OCI-LY7 (cell line): ENCODE measurements at regions not wholly inside any gene's neighbourhood (a gene's known extent, or its start where the extent isn't known, plus 50 kb on each side); places are given as distances from the start of the nearest gene placed in this dataset.

Experiments used
- BruUV-seq: library from RNA; stranded (reverse); fragments of 400-500 nt; replicated peaks from 2 replicates; lab custom pipeline; 2021; lab: Mats Ljungman, UMichigan
- CTCF ChIA-PET: fragments of 300-600 bp; sonication (Branson Sonifier 250); formaldehyde crosslinking; loops from one replicate; lab custom pipeline; 2022; ENCODE audit warnings: antibody characterized with exemption; ENCODE audit not compliant: unreplicated experiment; lab: Charles Lee
- POLR2A ChIA-PET: fragments of 300-600 bp; sonication (Branson Sonifier 250); formaldehyde crosslinking; loops from one replicate; lab custom pipeline; 2022; ENCODE audit warnings: antibody characterized with exemption; lab: Charles Lee
- DNase-seq: peaks from one replicate; pipeline ENCODE4 v3.0.0-alpha.2; 2015; ENCODE audit warnings: low spot score
- H2AFZ ChIP-seq: fragments of 200-600 bp; sonication (generic), shearing (Covaris generic); 2 replicates; pipeline ENCODE4 v1.6.1; 2014; ENCODE audit warnings: mild to moderate bottlenecking, antibody characterized with exemption, low read length, moderate library complexity
- H3K27ac ChIP-seq: fragments of 200-600 bp; sonication (generic); 2 replicates; pipeline ENCODE4 v1.5.1; 2014; ENCODE audit warnings: mixed run types, low read depth, mild to moderate bottlenecking, moderate library complexity, low read length, inconsistent platforms; ENCODE audit not compliant: poor library complexity, severe bottlenecking
- H3K36me3 ChIP-seq: fragments of 200-600 bp; sonication (generic); 2 replicates; pipeline ENCODE4 v1.6.1; 2014; ENCODE audit warnings: mild to moderate bottlenecking, antibody characterized with exemption, low read length, moderate library complexity, mixed read lengths; ENCODE audit not compliant: insufficient read depth
- H3K4me1 ChIP-seq: fragments of 200-600 bp; sonication (generic); 2 replicates; pipeline ENCODE4 v1.5.1; 2014; ENCODE audit warnings: mild to moderate bottlenecking, low read length; ENCODE audit not compliant: insufficient read depth, poor library complexity, severe bottlenecking
- H3K4me2 ChIP-seq: fragments of 200-600 bp; sonication (generic); 2 replicates; pipeline ENCODE4 v1.6.1; 2014; ENCODE audit warnings: mild to moderate bottlenecking, low read length
- H3K4me3 ChIP-seq: fragments of 200-600 bp; sonication (generic); 2 replicates; pipeline ENCODE4 v1.5.1; 2014; ENCODE audit warnings: mild to moderate bottlenecking, low read depth, low read length; ENCODE audit not compliant: poor library complexity, severe bottlenecking
- H3K79me2 ChIP-seq: fragments of 200-600 bp; sonication (generic); 2 replicates; pipeline ENCODE4 v1.6.1; 2016; ENCODE audit warnings: low read depth, mild to moderate bottlenecking, low read length, moderate library complexity, mixed read lengths; ENCODE audit not compliant: insufficient read depth
- H3K9me2 ChIP-seq: fragments of 200-600 bp; sonication (generic); 2 replicates; pipeline ENCODE4 v1.6.1; 2016; ENCODE audit warnings: mild to moderate bottlenecking, low read length, mixed read lengths; ENCODE audit not compliant: insufficient read depth
- H3K9me3 ChIP-seq: fragments of 200-600 bp; sonication (generic); 2 replicates; pipeline ENCODE4 v1.6.1; 2014; ENCODE audit warnings: mild to moderate bottlenecking, mixed run types, low read length, mixed read lengths
- H4K20me1 ChIP-seq: fragments of 200-600 bp; sonication (generic); 2 replicates; pipeline ENCODE4 v1.6.1; 2014; ENCODE audit warnings: mild to moderate bottlenecking, antibody characterized with exemption, low read length, moderate library complexity, mixed read lengths; ENCODE audit not compliant: insufficient read depth
- CTCF ChIP-seq: fragments of 200-600 bp; sonication (generic); conservative IDR thresholded peaks from 2 replicates; pipeline ENCODE4 v1.5.1; 2014; ENCODE audit warnings: mild to moderate bottlenecking, antibody characterized with exemption, low read length, moderate library complexity, mixed read lengths
- EZH2phosphoT487 ChIP-seq: fragments of 200-600 bp; sonication (generic); IDR thresholded peaks from 2 replicates; pipeline ENCODE4 v1.6.1; 2018; ENCODE audit warnings: low read depth, borderline replicate concordance, mild to moderate bottlenecking, mixed run types, antibody characterized with exemption, low read length, moderate library complexity, mixed read lengths
- intact Hi-C: fragments of 100-400 bp; cut with micrococcal nuclease; formaldehyde crosslinking; loops from one replicate; pipeline ENCODE4 v1.10.0; 2022; ENCODE audit not compliant: unreplicated experiment

DNA sequence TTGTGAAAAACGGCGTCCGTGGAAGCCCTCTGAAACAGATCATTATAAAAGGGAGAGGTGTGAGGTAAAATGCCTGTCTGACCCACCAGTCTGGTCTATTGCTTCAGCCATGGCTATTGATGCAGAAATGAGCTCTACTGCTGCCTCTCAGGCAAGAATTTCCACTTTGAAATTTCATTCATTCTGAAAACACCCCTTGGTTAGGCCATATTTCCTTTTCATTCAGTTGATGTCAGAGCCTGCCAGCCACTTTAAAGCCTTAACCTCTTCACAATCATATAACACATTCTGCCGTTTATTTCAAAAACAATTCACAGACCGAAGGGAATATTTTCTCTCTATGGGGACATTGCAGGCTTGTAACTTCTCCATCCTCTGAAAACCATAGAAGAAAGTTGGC is 71.9 kb downstream of the FOXB1 start:
- Histone ChIP-seq H3K36me3 (no peaks in the 10 kb centered on the region), H3K9me2 (no peaks in the 10 kb centered on the region), H4K20me1 (no peaks in the 10 kb centered on the region), H3K4me1 (no peaks in the 10 kb centered on the region), H3K4me2 (no peak overlapping the region), H3K79me2 (no peaks in the 10 kb centered on the region), H3K4me3 (no peak overlapping the region), H3K9me3 (no peaks in the 10 kb centered on the region), H3K27ac (no peak overlapping the region), H2AFZ (no peak overlapping the region)
- POLR2A ChIA-PET = interaction anchor here (0.5 kb wide), 1 partner anchor 97 kb away, joined by 6 read pairs; no protein-coding TSS in a partner anchor
- CTCF ChIA-PET = no interaction called here
- intact Hi-C loops = no loop called here
- no peak for TF ChIP-seq CTCF
- TF ChIP-seq EZH2phosphoT487 = no peak
- DNase-seq = no peak
- BruUV-seq = no TSS peak

DNA sequence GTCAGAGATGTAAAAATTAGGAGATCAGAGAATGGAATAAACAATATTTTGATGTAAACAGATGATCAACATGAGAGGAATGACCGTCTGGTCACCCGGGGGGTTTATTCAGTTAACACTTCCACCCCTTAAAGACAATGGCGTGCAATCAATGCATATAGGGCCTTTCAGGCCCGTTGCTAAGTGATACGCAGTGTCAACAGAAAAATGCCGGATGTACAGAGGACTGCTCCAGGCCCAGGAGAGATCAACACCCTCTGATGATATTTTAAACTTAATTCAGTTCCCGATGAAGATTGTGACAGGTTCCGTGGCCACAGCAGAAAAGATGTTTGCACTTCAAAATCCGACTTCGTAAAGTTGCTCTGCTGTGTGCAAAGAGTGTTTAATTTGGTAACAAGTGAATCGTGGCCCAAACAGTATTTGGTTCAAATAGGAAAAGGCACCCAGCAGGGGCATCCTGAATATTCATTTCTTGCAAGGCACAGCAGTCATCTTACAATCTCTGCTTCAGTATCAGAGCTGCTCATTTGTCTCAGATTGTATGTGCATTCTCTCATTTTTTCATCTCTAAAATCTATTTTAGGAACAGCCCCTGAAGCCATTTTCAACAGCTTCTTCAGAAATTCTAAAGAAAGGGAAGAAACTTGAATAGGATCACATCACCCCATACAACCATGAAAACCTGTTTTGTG is 72.6 kb downstream of the FOXB1 start:
- ChIA-PET POLR2A (interaction anchor here (0.5 kb wide), 1 partner anchor 98 kb away, joined by 6 read pairs; no protein-coding TSS in a partner anchor), CTCF (no interaction called here)
- intact Hi-C loops = no loop called here
- Histone ChIP-seq H3K4me1 (no peaks in the 10 kb centered on the region), H3K4me2 (no peak overlapping the region), H3K79me2 (no peaks in the 10 kb centered on the region), H3K27ac (no peak overlapping the region), H3K4me3 (no peak overlapping the region), H3K9me2 (no peaks in the 10 kb centered on the region), H3K9me3 (no peaks in the 10 kb centered on the region), H4K20me1 (no peaks in the 10 kb centered on the region), H2AFZ (no peak overlapping the region), H3K36me3 (no peaks in the 10 kb centered on the region)
- no TSS peak for BruUV-seq
- no peak for TF ChIP-seq EZH2phosphoT487
- DNase-seq = no peak

DNA sequence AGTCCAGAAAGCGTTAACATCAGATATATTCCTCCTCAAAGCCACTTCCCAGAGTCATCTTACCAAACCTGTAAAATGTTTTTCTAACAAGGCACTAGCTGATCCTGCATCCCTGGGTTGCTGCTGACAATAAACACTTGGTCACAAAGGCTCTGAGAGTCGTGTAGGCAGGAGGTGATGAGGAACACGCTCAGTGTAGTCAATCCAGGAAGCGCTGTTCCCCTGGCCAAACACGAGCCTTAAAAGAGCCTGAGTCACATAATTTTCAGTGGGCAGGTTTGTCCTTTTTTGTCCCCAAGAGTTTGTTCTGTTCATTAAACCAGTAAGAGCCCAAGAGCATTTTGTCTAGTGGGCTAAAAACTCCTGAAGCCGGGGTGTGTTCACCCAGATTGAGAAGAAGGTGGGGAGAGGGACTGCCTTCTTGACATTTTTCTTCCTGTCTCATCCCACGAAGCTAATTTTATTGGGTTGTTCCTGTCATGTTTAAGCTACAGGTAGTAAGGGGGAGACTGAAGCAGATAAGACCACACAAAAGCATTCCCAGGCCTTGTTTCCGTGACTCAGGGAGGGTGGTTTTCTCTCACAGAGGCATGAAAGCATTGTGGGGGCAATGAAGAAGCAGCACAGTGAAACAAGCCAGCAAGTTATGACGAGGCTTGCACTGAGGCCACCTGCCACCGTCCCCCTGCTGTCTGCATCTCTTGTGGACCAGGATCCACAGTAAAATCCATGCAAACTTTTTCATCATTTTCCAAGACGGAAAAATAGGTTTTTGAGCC is 73.7 kb downstream of the FOXB1 start:
- no peaks in the 10 kb centered on the region for H3K9me3 ChIP-seq
- no peak overlapping the region for H3K27ac ChIP-seq
- no peaks in the 10 kb centered on the region for H3K79me2 ChIP-seq
- TF ChIP-seq EZH2phosphoT487 (no peak), CTCF (no peak)
- H4K20me1 ChIP-seq = no peaks in the 10 kb centered on the region
- CTCF ChIA-PET = no interaction called here
- no peak overlapping the region for H3K4me2 ChIP-seq
- POLR2A ChIA-PET = interaction anchor here (0.7 kb wide), 1 partner anchor 9 kb away, joined by 3 read pairs; no protein-coding TSS in a partner anchor
- no peak for DNase-seq
- no peak overlapping the region for H3K4me3 ChIP-seq
- no peaks in the 10 kb centered on the region for H3K4me1 ChIP-seq
- H3K36me3 ChIP-seq = no peaks in the 10 kb centered on the region
- H3K9me2 ChIP-seq = no peaks in the 10 kb centered on the region
- no TSS peak for BruUV-seq
- intact Hi-C loops = no loop called here
- H2AFZ ChIP-seq = no peak overlapping the region
